GM21390 (cell line): ENCODE measurements at regions not wholly inside any gene's neighbourhood (a gene's known extent, or its start where the extent isn't known, plus 50 kb on each side); places are given as distances from the start of the nearest gene placed in this dataset.
"Not testable (repeated sequence)": the region's sequence is repeated elsewhere in the genome, so short reads cannot be mapped to it uniquely, and the experiment has no call there.

Experiments used
- ATAC-seq: cut with Tn5 transposase; IDR thresholded peaks from one replicate; pipeline ENCODE4 v1.9.1; 2021; ENCODE audit not compliant: unreplicated experiment

GRCh38 chr9:18066608-18067007, 407.3 kb upstream of the ADAMTSL1 start:
- not testable (repeated sequence) for ATAC-seq

GRCh38 chr9:18067548-18068120, 406.3 kb upstream of the ADAMTSL1 start:
- no peak for ATAC-seq

- no peak for ATAC-seq
Measured at GRCh38 chr9:18068900-18069299, 405.1 kb upstream of the ADAMTSL1 start.

GRCh38 chr9:18071651-18072060, 402.3 kb upstream of the ADAMTSL1 start:
- no peak for ATAC-seq

GRCh38 chr9:18073002-18073401, 401.0 kb upstream of the ADAMTSL1 start:
- ATAC-seq: no peak

- ATAC-seq: no peak
Measured at GRCh38 chr9:18074041-18074440, 399.9 kb upstream of the ADAMTSL1 start.

GRCh38 chr9:18075253-18075952, 398.6 kb upstream of the ADAMTSL1 start:
- no peak for ATAC-seq

GRCh38 chr9:18077941-18078678, 395.8 kb upstream of the ADAMTSL1 start:
- no peak for ATAC-seq

- ATAC-seq: no peak
Measured at GRCh38 chr9:18092138-18092537, 381.8 kb upstream of the ADAMTSL1 start.

- no peak for ATAC-seq
Measured at GRCh38 chr9:18106006-18106560, 367.9 kb upstream of the ADAMTSL1 start.

GRCh38 chr9:18109675-18110074, 364.3 kb upstream of the ADAMTSL1 start:
- no peak for ATAC-seq

GRCh38 chr9:18111146-18111545, 362.8 kb upstream of the ADAMTSL1 start:
- ATAC-seq: no peak

GRCh38 chr9:18114559-18115475, 359.1 kb upstream of the ADAMTSL1 start:
- ATAC-seq: no peak

GRCh38 chr9:18118268-18118667, 355.7 kb upstream of the ADAMTSL1 start:
- no peak for ATAC-seq

GRCh38 chr9:18122171-18122570, 351.8 kb upstream of the ADAMTSL1 start:
- ATAC-seq: no peak

- no peak for ATAC-seq
Measured at GRCh38 chr9:18124760-18125159, 349.2 kb upstream of the ADAMTSL1 start.

GRCh38 chr9:18126831-18127498, 347.0 kb upstream of the ADAMTSL1 start:
- ATAC-seq: no peak

- ATAC-seq: no peak
Measured at GRCh38 chr9:18127499-18127875, 346.5 kb upstream of the ADAMTSL1 start.

- ATAC-seq: no peak
Measured at GRCh38 chr9:18129809-18130334, 344.1 kb upstream of the ADAMTSL1 start.

GRCh38 chr9:18136354-18136994, 337.5 kb upstream of the ADAMTSL1 start:
- ATAC-seq: no peak
